ENCODE measurements at regions not wholly inside any gene's neighbourhood (a gene's known extent, or its start where the extent isn't known, plus 50 kb on each side); places are given as distances from the start of the nearest gene placed in this dataset.

DNA sequence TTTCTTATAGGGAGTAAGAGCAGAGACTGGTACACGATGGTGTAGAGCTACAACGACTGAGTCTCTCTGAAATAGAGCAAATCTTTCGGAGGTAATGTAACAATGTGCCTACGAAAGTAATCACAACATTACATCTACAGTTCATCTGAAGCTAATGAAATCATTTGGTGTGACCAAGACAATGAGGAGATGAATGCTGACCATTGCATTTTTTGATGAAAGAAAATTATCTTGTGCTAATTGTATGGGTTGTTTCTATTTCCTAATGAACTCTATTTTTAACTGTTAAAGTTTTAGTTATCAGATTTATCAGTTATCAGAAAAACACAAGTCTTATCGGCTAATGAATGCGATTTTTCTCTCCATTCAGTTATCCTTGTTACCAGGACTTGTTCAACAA lies 913.4 kb downstream of the SLITRK6 start:
- BruUV-seq (replicated peaks) = no TSS peak
- H2BK20ac ChIP-seq (ENCODE audit: low read depth, low read length) = no peak overlapping the region
- no peak overlapping the region for H4K91ac ChIP-seq (ENCODE audit: insufficient read depth, low read depth, low read length)
- no peak overlapping the region for H3K9ac ChIP-seq (ENCODE audit: low read depth, low read length)
- in situ Hi-C loops (cut with MboI; ENCODE audit: low sequenced_read_pairs) = no loop called here
- no peak overlapping the region for H2BK5ac ChIP-seq (ENCODE audit: low read depth, low read length, poor library complexity, severe bottlenecking)
- no peaks in the 10 kb centered on the region for H3K9me3 ChIP-seq (ENCODE audit: control insufficient read depth, insufficient read depth, low read length)
- no peak overlapping the region for H3K56ac ChIP-seq (ENCODE audit: extremely low read depth, insufficient read depth, low read length)
- no peaks in the 10 kb centered on the region for H3K9me1 ChIP-seq (ENCODE audit: insufficient read depth, low read length)
- no peak overlapping the region for H3K4me2 ChIP-seq (ENCODE audit: low read depth, low read length)
- no peak overlapping the region for H2AFZ ChIP-seq (replicated peaks; ENCODE audit: low read length, poor library complexity)
- no peak overlapping the region for H3K18ac ChIP-seq (ENCODE audit: low read depth, low read length)
- no peaks in the 10 kb centered on the region for H4K20me1 ChIP-seq (ENCODE audit: insufficient read depth, low read length)
- H2BK15ac ChIP-seq (ENCODE audit: low read depth, low read length) = no peak overlapping the region
- H3K4me1 ChIP-seq (ENCODE audit: control insufficient read depth, insufficient read depth, low read length) = no peaks in the 10 kb centered on the region
- ChIA-PET POLR2A (ENCODE audit: unreplicated experiment) (no interaction called here), CTCF (no interaction called here)
- ATAC-seq (ENCODE audit: low read depth) = no peak
- H2AK5ac ChIP-seq (ENCODE audit: low read depth, low read length) = no peak overlapping the region
- H3K14ac ChIP-seq (replicated peaks; ENCODE audit: low read depth, low read length) = no peak overlapping the region
- no peak overlapping the region for H3K4ac ChIP-seq (ENCODE audit: low read depth, low read length)
- dilution Hi-C loops (cut with HindIII; ENCODE audit: low sequenced_read_pairs, unreplicated experiment) = no loop called here
- no peak for DNase-seq
- H3K79me1 ChIP-seq (ENCODE audit: low read depth in 1 of 2, low read length in 2 of 2) = no peaks in the 10 kb centered on the region
- no peak overlapping the region for H4K8ac ChIP-seq (ENCODE audit: low read depth in 2 of 2, low read length in 2 of 2)
- H3K4me3 ChIP-seq (ENCODE audit: insufficient read depth, low read depth, low read length) = no peak overlapping the region
- H4K5ac ChIP-seq (ENCODE audit: low read depth, low read length) = no peak overlapping the region
- no peaks in the 10 kb centered on the region for H3K27me3 ChIP-seq (ENCODE audit: control insufficient read depth, insufficient read depth, low read length)
- no peaks in the 10 kb centered on the region for H3K36me3 ChIP-seq (ENCODE audit: control insufficient read depth, insufficient read depth, low read length)
- no peak overlapping the region for H3K27ac ChIP-seq (ENCODE audit: insufficient read depth, low read length)
- no peak overlapping the region for H2BK120ac ChIP-seq (ENCODE audit: low read depth, low read length)
- TF ChIP-seq, protein P1, sequence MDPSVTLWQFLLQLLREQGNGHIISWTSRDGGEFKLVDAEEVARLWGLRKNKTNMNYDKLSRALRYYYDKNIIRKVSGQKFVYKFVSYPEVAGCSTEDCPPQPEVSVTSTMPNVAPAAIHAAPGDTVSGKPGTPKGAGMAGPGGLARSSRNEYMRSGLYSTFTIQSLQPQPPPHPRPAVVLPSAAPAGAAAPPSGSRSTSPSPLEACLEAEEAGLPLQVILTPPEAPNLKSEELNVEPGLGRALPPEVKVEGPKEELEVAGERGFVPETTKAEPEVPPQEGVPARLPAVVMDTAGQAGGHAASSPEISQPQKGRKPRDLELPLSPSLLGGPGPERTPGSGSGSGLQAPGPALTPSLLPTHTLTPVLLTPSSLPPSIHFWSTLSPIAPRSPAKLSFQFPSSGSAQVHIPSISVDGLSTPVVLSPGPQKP (IDR thresholded peaks at IDR 0.05; ENCODE audit: borderline replicate concordance, low read depth, low read length) = no peak
- no peak for TF ChIP-seq SMC3 (IDR thresholded peaks at IDR 0.05; ENCODE audit: low read depth, low read length)
- TF ChIP-seq, protein P2, sequence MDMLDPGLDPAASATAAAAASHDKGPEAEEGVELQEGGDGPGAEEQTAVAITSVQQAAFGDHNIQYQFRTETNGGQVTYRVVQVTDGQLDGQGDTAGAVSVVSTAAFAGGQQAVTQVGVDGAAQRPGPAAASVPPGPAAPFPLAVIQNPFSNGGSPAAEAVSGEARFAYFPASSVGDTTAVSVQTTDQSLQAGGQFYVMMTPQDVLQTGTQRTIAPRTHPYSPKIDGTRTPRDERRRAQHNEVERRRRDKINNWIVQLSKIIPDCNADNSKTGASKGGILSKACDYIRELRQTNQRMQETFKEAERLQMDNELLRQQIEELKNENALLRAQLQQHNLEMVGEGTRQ (IDR thresholded peaks at IDR 0.05; ENCODE audit: low read depth, low read length) = no peak
- TF ChIP-seq RAD21 (IDR thresholded peaks at IDR 0.05; ENCODE audit: low read length) = no peak
- no peak for TF ChIP-seq POLR2A (IDR thresholded peaks at IDR 0.05; ENCODE audit: low read depth, low read length)
- peak; percentile 88 for TF ChIP-seq MAFK (IDR thresholded peaks at IDR 0.05; ENCODE audit: low read depth, low read length)
- TF ChIP-seq RFX5 (IDR thresholded peaks at IDR 0.05; ENCODE audit: low read depth, low read length) = no peak
- TF ChIP-seq BHLHE40 (IDR thresholded peaks at IDR 0.05; ENCODE audit: low read depth, low read length) = no peak
- no peak overlapping the region for H3K23ac ChIP-seq (ENCODE audit: low read depth, low read length)
- WGBS, 2 experiments (ENCODE audit: extremely low coverage in 2 of 2, insufficient read length in 1 of 2) = no CpG with 5 or more reads among the region's 6 CpGs
- intact Hi-C loops (cut with micrococcal nuclease) = no loop called here
- no peak overlapping the region for H2AK9ac ChIP-seq (replicated peaks; ENCODE audit: low read depth, low read length, poor library complexity)

Measured in IMR-90 (cell line).